B cell (primary cell): ENCODE measurements at regions not wholly inside any gene's neighbourhood (a gene's known extent, or its start where the extent isn't known, plus 50 kb on each side); places are given as distances from the start of the nearest gene placed in this dataset.

Source experiments
- ATAC-seq: fragments of 200-7000 bp; cut with Tn5 transposase; one replicate; pipeline ENCODE4 v1.10.0; 2021; ENCODE audit warnings: low read depth, mild to moderate bottlenecking, moderate number of reproducible peaks, moderate library complexity
- CTCF ChIA-PET: fragments of 350-600 bp; sonication (Branson Sonifier 250); formaldehyde crosslinking; loops from one replicate; lab custom pipeline; 2021; ENCODE audit warnings: antibody characterized with exemption, inconsistent platforms; lab: Charles Lee
- POLR2A ChIA-PET: fragments of 350-600 bp; sonication (Branson Sonifier 250); formaldehyde crosslinking; loops from one replicate; lab custom pipeline; 2021; ENCODE audit warnings: antibody characterized with exemption; lab: Charles Lee
- DNase-seq: peaks from one replicate; pipeline ENCODE4 v3.0.0; 2013
- H2AFZ ChIP-seq: 2 replicates; pipeline ENCODE4 v1.6.1; 2012; ENCODE audit warnings: mild to moderate bottlenecking, low read depth, low read length; ENCODE audit not compliant: insufficient read depth, poor library complexity, severe bottlenecking
- H3K27ac ChIP-seq, 2 donors: 1 replicate in 1 of 2; 2 replicates in 1 of 2; pipeline ENCODE4 v1.5.1; 2012 to 2013; ENCODE audit warnings: low read length in 2 of 2, mild to moderate bottlenecking in 2 of 2, moderate library complexity in 1 of 2
- H3K27me3 ChIP-seq, 4 experiments: fragments of 200-600 bp in 1 of 4; sonication (generic) in 1 of 4; replicated peaks in 1 of 4; 1 replicate in 2 of 4; 2 replicates in 2 of 4; pipeline versions ENCODE4 v1.6.1 to v1.7.0; 2013 to 2016; ENCODE audit warnings: low read length in 3 of 4, mild to moderate bottlenecking in 2 of 4, mixed read lengths in 1 of 4, moderate library complexity in 1 of 4; ENCODE audit not compliant: insufficient read depth in 4 of 4, control insufficient read depth in 3 of 4; ENCODE audit errors: control extremely low read depth in 1 of 4
- H3K36me3 ChIP-seq, 2 experiments: replicated peaks in 1 of 2; 1 replicate in 1 of 2; 2 replicates in 1 of 2; pipeline versions ENCODE4 v1.6.1 to v1.7.1; 2013; ENCODE audit warnings: low read length in 1 of 2; ENCODE audit not compliant: insufficient read depth in 2 of 2, control insufficient read depth in 1 of 2; ENCODE audit errors: control extremely low read depth in 1 of 2, extremely low read depth in 1 of 2
- H3K4me1 ChIP-seq, 2 donors: fragments of 200-600 bp in 1 of 2; sonication (generic) in 1 of 2; 1 replicate in 1 of 2; 2 replicates in 1 of 2; pipeline versions ENCODE4 v1.5.1 to v1.6.1; 2013 to 2017; ENCODE audit warnings: low read length in 2 of 2; ENCODE audit not compliant: control insufficient read depth in 2 of 2, insufficient read depth in 2 of 2
- H3K4me2 ChIP-seq: replicated peaks from 2 replicates; pipeline ENCODE3; 2012; ENCODE audit warnings: mild to moderate bottlenecking, low read depth, low read length; ENCODE audit not compliant: poor library complexity, severe bottlenecking
- H3K4me3 ChIP-seq, 5 experiments: fragments of 200-600 bp in 1 of 5; sonication (generic) in 1 of 5; 1 replicate in 3 of 5; 2 replicates in 2 of 5; pipeline versions ENCODE4 v1.5.1 to v1.7.0; 2011 to 2016; ENCODE audit warnings: low read length in 4 of 5, mild to moderate bottlenecking in 4 of 5, low read depth in 2 of 5, control low read depth in 1 of 5, moderate library complexity in 1 of 5; ENCODE audit not compliant: insufficient read depth in 1 of 5; ENCODE audit errors: control extremely low read depth in 1 of 5, extremely low read depth in 1 of 5
- H3K79me2 ChIP-seq: fragments of 200-600 bp; sonication (generic); one replicate; pipeline ENCODE4 v1.6.0; 2016; ENCODE audit warnings: low read length; ENCODE audit not compliant: control insufficient read depth, insufficient read depth
- H3K9ac ChIP-seq: fragments of 200-600 bp; sonication (generic); 2 replicates; pipeline ENCODE4 v1.6.1; 2017; ENCODE audit warnings: mild to moderate bottlenecking, low read length, moderate library complexity
- H3K9me3 ChIP-seq, 3 donors: one replicate each; pipeline versions ENCODE4 v1.6.1 to v1.7.1; 2013; ENCODE audit warnings: low read length in 2 of 3; ENCODE audit not compliant: control insufficient read depth in 2 of 3, insufficient read depth in 1 of 3; ENCODE audit errors: control extremely low read depth in 1 of 3
- H4K20me1 ChIP-seq: 2 replicates; pipeline ENCODE4 v1.6.0; 2012; ENCODE audit warnings: mild to moderate bottlenecking, low read length; ENCODE audit not compliant: insufficient read depth, control insufficient read depth, poor library complexity, severe bottlenecking
- H3K27ac Mint-ChIP-seq: one replicate; pipeline ENCODE4 v1.8.0; 2021; ENCODE audit warnings: mixed read lengths
- H3K27me3 Mint-ChIP-seq: one replicate; pipeline ENCODE4 v1.8.0; 2021; ENCODE audit warnings: mixed read lengths
- H3K4me1 Mint-ChIP-seq: one replicate; pipeline ENCODE4 v1.8.0; 2021; ENCODE audit warnings: mixed read lengths
- H3K4me3 Mint-ChIP-seq: one replicate; pipeline ENCODE4 v1.8.0; 2021; ENCODE audit warnings: mixed read lengths
- H3K9me3 Mint-ChIP-seq: one replicate; pipeline ENCODE4 v1.8.0; 2022; ENCODE audit warnings: mixed read lengths; ENCODE audit not compliant: insufficient read depth
- CTCF ChIP-seq: fragments of 200-600 bp; IDR thresholded peaks from one replicate; pipeline ENCODE4 v1.8.0; 2022; ENCODE audit warnings: antibody characterized with exemption, mild to moderate bottlenecking
- EZH2 ChIP-seq: IDR thresholded peaks from 2 replicates; pipeline ENCODE4 v1.6.1; 2012; ENCODE audit warnings: borderline replicate concordance, low read depth, mild to moderate bottlenecking, moderate library complexity, low read length; ENCODE audit not compliant: insufficient read depth, poor library complexity, severe bottlenecking
- WGBS: methylation state at CpG from one replicate; pipeline ENCODE4 v1.1.5; 2013; ENCODE audit warnings: missing lambda C conversion rate; ENCODE audit not compliant: insufficient coverage; 5-methylcytosine and 5-hydroxymethylcytosine counted together
- intact Hi-C: fragments of 100-400 bp; cut with micrococcal nuclease; formaldehyde crosslinking; loops from one replicate; pipeline ENCODE4 v1.10.0; 2022

- ChIA-PET POLR2A (no interaction called here), CTCF (no interaction called here)
- H3K4me3 Mint-ChIP-seq: no peak overlapping the region
- H3K9me3 Mint-ChIP-seq: no peaks in the 10 kb centered on the region
- DNase-seq: no peak
- Histone ChIP-seq H3K4me3 (no peak overlapping the region), H3K79me2 (no peaks in the 10 kb centered on the region), H3K9me3 (no peaks in the 10 kb centered on the region), H4K20me1 (no peaks in the 10 kb centered on the region), H3K27ac (no peak overlapping the region), H3K4me2 (no peak overlapping the region), H2AFZ (no peak overlapping the region), H3K36me3 (no peaks in the 10 kb centered on the region), H3K27me3 (no peaks in the 10 kb centered on the region), H3K4me1 (no peaks in the 10 kb centered on the region), H3K9ac (no peak overlapping the region)
- intact Hi-C loops: no loop called here
- no peaks in the 10 kb centered on the region for H3K27me3 Mint-ChIP-seq
- WGBS: 86% methylated on average over 1 of the region's 4 CpGs
- H3K4me1 Mint-ChIP-seq: no peaks in the 10 kb centered on the region
- no peak for ATAC-seq
- no peak overlapping the region for H3K27ac Mint-ChIP-seq
- TF ChIP-seq CTCF (no peak), EZH2 (no peak)
These were observed 1503.1 kb downstream of the PCDH9 start for GRCh38 chr13:65727070-65727469.

GRCh38 chr13:65725006-65725405 is 1505.1 kb downstream of the PCDH9 start:
- no peaks in the 10 kb centered on the region for H4K20me1 ChIP-seq
- Mint-ChIP-seq H3K27me3 (no peaks in the 10 kb centered on the region), H3K27ac (no peak overlapping the region), H3K9me3 (no peaks in the 10 kb centered on the region), H3K4me1 (no peaks in the 10 kb centered on the region), H3K4me3 (no peak overlapping the region)
- ATAC-seq (no peak), DNase-seq (no peak)
- H3K4me3 ChIP-seq: no peak overlapping the region
- H3K9me3 ChIP-seq: no peaks in the 10 kb centered on the region
- no peaks in the 10 kb centered on the region for H3K36me3 ChIP-seq
- no peak overlapping the region for H3K27ac ChIP-seq
- ChIA-PET POLR2A (no interaction called here), CTCF (no interaction called here)
- no peaks in the 10 kb centered on the region for H3K27me3 ChIP-seq
- H2AFZ ChIP-seq: no peak overlapping the region
- 100% methylated on average over 2 of the region's 3 CpGs for WGBS
- H3K79me2 ChIP-seq: no peaks in the 10 kb centered on the region
- H3K4me2 ChIP-seq: no peak overlapping the region
- intact Hi-C loops: no loop called here
- no peak overlapping the region for H3K9ac ChIP-seq
- TF ChIP-seq CTCF (no peak), EZH2 (no peak)
- H3K4me1 ChIP-seq: no peaks in the 10 kb centered on the region
